ENCODE measurements at regions not wholly inside any gene's neighbourhood (a gene's known extent, or its start where the extent isn't known, plus 50 kb on each side); places are given as distances from the start of the nearest gene placed in this dataset.
A peak's percentile ranks its signal among the peaks of the same experiment; 100 is the strongest.

- peaks cover 2 to 6% (median 3%) of the 10 kb centered on the region in 3 donors for H3K27me3 Mint-ChIP-seq (ENCODE audit: low read depth in 3 of 3)
- TF ChIP-seq CTCF (IDR thresholded peaks at IDR 0.05), result no peak
These were observed 195.4 kb downstream of the TBXT start for GRCh38 chr6:165972139-165972802.

GRCh38 chr6:165971202-165971601, 196.4 kb downstream of the TBXT start:
- H3K9ac ChIP-seq (ENCODE audit: insufficient read depth, low read length, poor library complexity, severe bottlenecking), result no peak overlapping the region
- no peaks in the 10 kb centered on the region for H3K9me3 ChIP-seq (replicated peaks in 1 of 2; ENCODE audit: control insufficient read depth in 1 of 2, insufficient read depth in 1 of 2, low read length in 2 of 2)
- Mint-ChIP-seq H3K27ac (peak overlapping the region in 1 of 7 donors; percentile 63), H3K4me1 (no peaks in the 10 kb centered on the region), H3K27me3 (ENCODE audit: low read depth in 3 of 3) (peaks cover 2 to 6% (median 3%) of the 10 kb centered on the region in 3 donors), H3K4me3 (no peak overlapping the region), H3K36me3 (no peaks in the 10 kb centered on the region), H3K9me3 (peaks cover 0 to 2% (median 0%) of the 10 kb centered on the region in 7 donors)
- H3K36me3 ChIP-seq (replicated peaks in 1 of 2; ENCODE audit: control insufficient read depth in 1 of 2, insufficient read depth in 2 of 2, low read length in 2 of 2), result no peaks in the 10 kb centered on the region
- H4K20me1 ChIP-seq (ENCODE audit: insufficient read depth, low read length), result no peaks in the 10 kb centered on the region
- no peak overlapping the region for H2AFZ ChIP-seq (ENCODE audit: insufficient read depth, low read depth, low read length, poor library complexity, severe bottlenecking)
- no peak overlapping the region for H3K27ac ChIP-seq (ENCODE audit: low read depth in 1 of 2, low read length in 2 of 2)
- DNase-seq, result no peak
- TF ChIP-seq CTCF (IDR thresholded peaks at IDR 0.05), result no peak
- intact Hi-C loops (cut with micrococcal nuclease), result no loop called here
- no peak overlapping the region for H3K4me3 ChIP-seq (replicated peaks in 1 of 3; ENCODE audit: low read depth in 2 of 3, low read length in 3 of 3)
- WGBS (ENCODE audit: insufficient coverage), result 60% methylated on average over 2 of the region's 4 CpGs
- no peaks in the 10 kb centered on the region for H3K79me2 ChIP-seq (ENCODE audit: insufficient read depth, low read length)
- H3K27me3 ChIP-seq (ENCODE audit: control insufficient read depth in 2 of 2, insufficient read depth in 2 of 2, low read length in 2 of 2), result no peaks in the 10 kb centered on the region
- no peaks in the 10 kb centered on the region for H3K4me1 ChIP-seq (ENCODE audit: control insufficient read depth in 1 of 2, insufficient read depth in 2 of 2, low read length in 2 of 2)
- no peak overlapping the region for H3K4me2 ChIP-seq (replicated peaks; ENCODE audit: extremely low read depth, low read length, poor library complexity, severe bottlenecking)

More at GRCh38 chr6:165972139-165972802, 195.4 kb downstream of the TBXT start:
- intact Hi-C loops (cut with micrococcal nuclease), result no loop called here
- H3K4me3 ChIP-seq (replicated peaks in 1 of 3; ENCODE audit: low read depth in 2 of 3, low read length in 3 of 3), result no peak overlapping the region
- H3K27ac ChIP-seq (ENCODE audit: low read depth in 1 of 2, low read length in 2 of 2), result no peak overlapping the region
- Mint-ChIP-seq H3K27ac (peak overlapping the region in 1 of 7 donors; percentile 55), H3K4me3 (no peak overlapping the region), H3K9me3 (peaks cover 0 to 2% (median 0%) of the 10 kb centered on the region in 7 donors), H3K4me1 (no peaks in the 10 kb centered on the region), H3K36me3 (no peaks in the 10 kb centered on the region)
- no peak overlapping the region for H2AFZ ChIP-seq (ENCODE audit: insufficient read depth, low read depth, low read length, poor library complexity, severe bottlenecking)
- DNase-seq, result no peak
- no peaks in the 10 kb centered on the region for H3K79me2 ChIP-seq (ENCODE audit: insufficient read depth, low read length)
- no peak overlapping the region for H3K4me2 ChIP-seq (replicated peaks; ENCODE audit: extremely low read depth, low read length, poor library complexity, severe bottlenecking)
- no peaks in the 10 kb centered on the region for H3K27me3 ChIP-seq (ENCODE audit: control insufficient read depth in 2 of 2, insufficient read depth in 2 of 2, low read length in 2 of 2)
- no peaks in the 10 kb centered on the region for H4K20me1 ChIP-seq (ENCODE audit: insufficient read depth, low read length)
- H3K4me1 ChIP-seq (ENCODE audit: control insufficient read depth in 1 of 2, insufficient read depth in 2 of 2, low read length in 2 of 2), result no peaks in the 10 kb centered on the region
- H3K9me3 ChIP-seq (replicated peaks in 1 of 2; ENCODE audit: control insufficient read depth in 1 of 2, insufficient read depth in 1 of 2, low read length in 2 of 2), result no peaks in the 10 kb centered on the region
- 90% methylated on average over 4 of the region's 12 CpGs for WGBS (ENCODE audit: insufficient coverage)
- no peaks in the 10 kb centered on the region for H3K36me3 ChIP-seq (replicated peaks in 1 of 2; ENCODE audit: control insufficient read depth in 1 of 2, insufficient read depth in 2 of 2, low read length in 2 of 2)
- H3K9ac ChIP-seq (ENCODE audit: insufficient read depth, low read length, poor library complexity, severe bottlenecking), result no peak overlapping the region
